Endothelial cell of umbilical vein (primary cell): ENCODE measurements at regions not wholly inside any gene's neighbourhood (a gene's known extent, or its start where the extent isn't known, plus 50 kb on each side); places are given as distances from the start of the nearest gene placed in this dataset.

Experiments
- BruUV-seq: library from RNA; stranded (reverse); fragments of 400-500 nt; replicated peaks from 2 replicates; lab custom pipeline; 2021; lab: Mats Ljungman, UMichigan
- CTCF ChIA-PET: fragments of 300-600, 350-600 bp; sonication (Branson Sonifier 250); formaldehyde crosslinking; loops from one replicate; lab custom pipeline; 2021; ENCODE audit warnings: antibody characterized with exemption, inconsistent platforms; lab: Charles Lee
- POLR2A ChIA-PET: fragments of 300-600, 350-600 bp; sonication (Branson Sonifier 250); formaldehyde crosslinking; loops from one replicate; lab custom pipeline; 2021; ENCODE audit warnings: antibody characterized with exemption, inconsistent platforms; lab: Charles Lee
- DNase-seq: peaks from one replicate; pipeline ENCODE4 v3.0.0-alpha.2; 2011; ENCODE audit warnings: low read depth, low spot score
- FAIRE-seq: peaks from 2 replicates; lab custom pipeline; 2011; peaks lifted over from hg19 to GRCh38; lab: Jason Lieb, UNC
- H2AFZ ChIP-seq: 2 replicates; pipeline ENCODE4 v1.6.0; 2012; ENCODE audit warnings: low read depth, low read length, control low read depth, inconsistent platforms
- H3K27ac ChIP-seq: 2 replicates; pipeline ENCODE4 v1.5.1; 2011; ENCODE audit warnings: low read depth, mild to moderate bottlenecking, control low read depth, low read length, moderate library complexity; ENCODE audit not compliant: insufficient read depth
- H3K27me3 ChIP-seq, 2 experiments: 2 replicates each; pipeline versions ENCODE4 v1.6.0 to v1.6.1; 2011; ENCODE audit warnings: low read length in 2 of 2, mixed read lengths in 1 of 2; ENCODE audit not compliant: control insufficient read depth in 2 of 2, insufficient read depth in 2 of 2
- H3K36me3 ChIP-seq, 2 experiments: 2 replicates in 1 of 2; 3 replicates in 1 of 2; pipeline ENCODE4 v1.5.1; 2011; ENCODE audit warnings: low read length in 2 of 2, mild to moderate bottlenecking in 1 of 2, moderate library complexity in 1 of 2; ENCODE audit not compliant: control insufficient read depth in 2 of 2, insufficient read depth in 2 of 2; ENCODE audit errors: extremely low read depth in 1 of 2
- H3K4me1 ChIP-seq: 3 replicates; pipeline ENCODE4 v1.5.1; 2011; ENCODE audit warnings: mild to moderate bottlenecking, low read length; ENCODE audit not compliant: control insufficient read depth, insufficient read depth; ENCODE audit errors: extremely low read depth
- H3K4me2 ChIP-seq: 2 replicates; pipeline ENCODE4 v1.6.1; 2011; ENCODE audit warnings: low read length, control low read depth, mixed read lengths; ENCODE audit not compliant: insufficient read depth
- H3K4me3 ChIP-seq, 3 experiments: fragments of 200-600 bp in 1 of 3; sonication (generic), shearing (Covaris generic) in 1 of 3; replicated peaks in 1 of 3; 2 replicates each; pipeline ENCODE4 v1.5.1; 2011 to 2016; ENCODE audit warnings: control low read depth in 3 of 3, low read length in 3 of 3, mild to moderate bottlenecking in 2 of 3, inconsistent platforms in 1 of 3, low read depth in 1 of 3, moderate library complexity in 1 of 3; ENCODE audit not compliant: insufficient read depth in 1 of 3
- H3K79me2 ChIP-seq: 2 replicates; pipeline ENCODE4 v1.6.0; 2012; ENCODE audit warnings: low read length, inconsistent platforms; ENCODE audit not compliant: control insufficient read depth, insufficient read depth
- H3K9ac ChIP-seq: replicated peaks from 2 replicates; pipeline ENCODE3; 2011; ENCODE audit warnings: low read length, control low read depth; ENCODE audit not compliant: insufficient read depth; ENCODE audit errors: extremely low read depth
- H3K9me1 ChIP-seq: replicated peaks from 3 replicates; pipeline ENCODE4 v1.6.0; 2011; ENCODE audit warnings: mild to moderate bottlenecking, low read length; ENCODE audit not compliant: control insufficient read depth, insufficient read depth; ENCODE audit errors: extremely low read depth
- H3K9me3 ChIP-seq: replicated peaks from 2 replicates; pipeline ENCODE4 v1.5.1; 2012; ENCODE audit warnings: low read length, inconsistent platforms; ENCODE audit not compliant: control insufficient read depth, insufficient read depth
- H4K20me1 ChIP-seq: replicated peaks from 2 replicates; pipeline ENCODE3; 2011; ENCODE audit warnings: mild to moderate bottlenecking, low read length; ENCODE audit not compliant: control insufficient read depth, insufficient read depth; ENCODE audit errors: extremely low read depth
- CTCF ChIP-seq, 2 donors: IDR thresholded peaks; 1 replicate in 1 of 2; 2 replicates in 1 of 2; pipeline ENCODE4 v1.5.1; 2011; ENCODE audit warnings: low read length in 2 of 2, mild to moderate bottlenecking in 2 of 2, moderate library complexity in 2 of 2, control low read depth in 1 of 2, inconsistent platforms in 1 of 2, low read depth in 1 of 2; ENCODE audit not compliant: insufficient read depth in 1 of 2; ENCODE audit errors: extremely low read depth in 1 of 2
- EZH2 ChIP-seq: IDR thresholded peaks from 2 replicates; pipeline ENCODE4 v1.6.1; 2012; ENCODE audit warnings: borderline replicate concordance, low read depth, mild to moderate bottlenecking, moderate library complexity, low read length, inconsistent platforms; ENCODE audit not compliant: severe bottlenecking
- FOS ChIP-seq: IDR thresholded peaks from 2 replicates; pipeline ENCODE4 v1.6.1; 2011; ENCODE audit warnings: mild to moderate bottlenecking, low read length, moderate library complexity, borderline replicate concordance; ENCODE audit not compliant: insufficient read depth
- GATA2 ChIP-seq: IDR thresholded peaks from 2 replicates; pipeline ENCODE4 v1.7.0; 2011; ENCODE audit warnings: low read depth, mild to moderate bottlenecking, moderate library complexity, mixed read lengths, low read length; ENCODE audit not compliant: insufficient read length, insufficient read depth
- JUN ChIP-seq: IDR thresholded peaks from 2 replicates; pipeline ENCODE4 v1.6.1; 2011; ENCODE audit warnings: borderline replicate concordance, low read depth; ENCODE audit not compliant: insufficient read length, insufficient read depth
- MAX ChIP-seq: IDR thresholded peaks from 2 replicates; pipeline ENCODE4 v1.6.1; 2011; ENCODE audit not compliant: insufficient read depth, insufficient read length
- MYC ChIP-seq: IDR thresholded peaks from one replicate; pipeline ENCODE4 v1.6.1; 2011; ENCODE audit warnings: mild to moderate bottlenecking, low read depth, low read length
- POLR2A ChIP-seq: IDR thresholded peaks from 2 replicates; pipeline ENCODE4 v1.6.1; 2012; ENCODE audit warnings: low read depth, mild to moderate bottlenecking, control low read depth, low read length
- POLR2AphosphoS5 ChIP-seq: IDR thresholded peaks from 2 replicates; pipeline ENCODE4 v1.6.1; 2012; ENCODE audit warnings: low read depth, mild to moderate bottlenecking, control low read depth, low read length, moderate library complexity; ENCODE audit not compliant: insufficient read depth
- dilution Hi-C: fragments of 300-500 bp; cut with MboI; formaldehyde crosslinking; loops from one replicate; pipeline ENCODE4 v1.15.0; 2019; ENCODE audit warnings: low sequenced_read_pairs; ENCODE audit not compliant: extremely low pct_ligation_motif_present
- intact Hi-C: fragments of 100-400 bp; cut with micrococcal nuclease; formaldehyde crosslinking; loops from one replicate; pipeline ENCODE4 v1.10.0; 2022

- Histone ChIP-seq H2AFZ (no peak overlapping the region), H3K9me1 (no peaks in the 10 kb centered on the region), H3K79me2 (no peaks in the 10 kb centered on the region), H3K27me3 (no peaks in the 10 kb centered on the region), H3K36me3 (no peaks in the 10 kb centered on the region), H3K9me3 (no peaks in the 10 kb centered on the region), H3K4me3 (no peak overlapping the region), H3K9ac (no peak overlapping the region), H3K27ac (no peak overlapping the region), H3K4me2 (no peak overlapping the region), H4K20me1 (no peaks in the 10 kb centered on the region), H3K4me1 (no peaks in the 10 kb centered on the region)
- DNase-seq (no peak), FAIRE-seq (no peak)
- intact Hi-C loops (no loop called here), dilution Hi-C loops (no loop called here)
- ChIA-PET CTCF (no interaction called here), POLR2A (no interaction called here)
- BruUV-seq, result no TSS peak
- no peak for TF ChIP-seq GATA2
These were observed 351.7 kb upstream of the RSPO3 start for GRCh38 chr6:126766820-126767219.

GRCh38 chr6:126767711-126768110, 350.8 kb upstream of the RSPO3 start:
- Histone ChIP-seq H3K9me3 (no peaks in the 10 kb centered on the region), H2AFZ (no peak overlapping the region), H3K27me3 (no peaks in the 10 kb centered on the region), H3K79me2 (no peaks in the 10 kb centered on the region), H3K4me1 (no peaks in the 10 kb centered on the region), H3K9me1 (no peaks in the 10 kb centered on the region), H3K36me3 (no peaks in the 10 kb centered on the region), H3K4me2 (no peak overlapping the region), H3K27ac (no peak overlapping the region), H3K9ac (no peak overlapping the region), H4K20me1 (no peaks in the 10 kb centered on the region), H3K4me3 (no peak overlapping the region)
- no TSS peak for BruUV-seq
- dilution Hi-C loops, result no loop called here
- TF ChIP-seq CTCF (IDR thresholded peaks at IDR 0.05; ENCODE audit: extremely low read depth in 1 of 2, insufficient read depth in 1 of 2, low read depth in 1 of 2, low read length in 2 of 2) (no peak), GATA2 (no peak), MAX (no peak), MYC (no peak), FOS (no peak), JUN (no peak), POLR2A (no peak), POLR2AphosphoS5 (no peak), EZH2 (no peak)
- intact Hi-C loops, result no loop called here
- ChIA-PET CTCF (interaction anchor here (0.7 to 1.2 kb wide), 3 partner anchors 9 to 37 kb away, joined by 3 read pairs; no protein-coding TSS in a partner anchor), POLR2A (no interaction called here)
- no peak for DNase-seq
- no peak for FAIRE-seq
